ENCODE measurements at regions not wholly inside any gene's neighbourhood (a gene's known extent, or its start where the extent isn't known, plus 50 kb on each side); places are given as distances from the start of the nearest gene placed in this dataset.

- DNase-seq (ENCODE audit: low read depth) = no peak
These were observed 328.5 kb upstream of the TLE3 start for GRCh38 chr15:70426096-70426821.

GRCh38 chr15:70424937-70425411 is 327.3 kb upstream of the TLE3 start:
- no peak for DNase-seq (ENCODE audit: low read depth)

GRCh38 chr15:70423267-70423666 is 325.6 kb upstream of the TLE3 start:
- no peak for DNase-seq (ENCODE audit: low read depth)

- DNase-seq (ENCODE audit: low read depth) = no peak
These were observed 324.6 kb upstream of the TLE3 start for GRCh38 chr15:70422342-70422741.

GRCh38 chr15:70420948-70421482 is 323.3 kb upstream of the TLE3 start:
- no peak for DNase-seq (ENCODE audit: low read depth)

- no peak for DNase-seq (ENCODE audit: low read depth)
These were observed 322.6 kb upstream of the TLE3 start for GRCh38 chr15:70420086-70420947.

- no peak for DNase-seq (ENCODE audit: low read depth)
These were observed 321.2 kb upstream of the TLE3 start for GRCh38 chr15:70418943-70419342.

- DNase-seq (ENCODE audit: low read depth) = no peak
These were observed 319.8 kb upstream of the TLE3 start for GRCh38 chr15:70417535-70417934.

GRCh38 chr15:70416829-70417228 is 319.1 kb upstream of the TLE3 start:
- no peak for DNase-seq (ENCODE audit: low read depth)

GRCh38 chr15:70415398-70415797 is 317.7 kb upstream of the TLE3 start:
- DNase-seq (ENCODE audit: low read depth) = no peak

GRCh38 chr15:70414626-70415025 is 316.9 kb upstream of the TLE3 start:
- no peak for DNase-seq (ENCODE audit: low read depth)

- no peak for DNase-seq (ENCODE audit: low read depth)
These were observed 315.1 kb upstream of the TLE3 start for GRCh38 chr15:70412794-70413193.

- DNase-seq (ENCODE audit: low read depth) = no peak
These were observed 313.6 kb upstream of the TLE3 start for GRCh38 chr15:70411143-70411863.

- no peak for DNase-seq (ENCODE audit: low read depth)
These were observed 312.8 kb upstream of the TLE3 start for GRCh38 chr15:70410371-70410985.

GRCh38 chr15:70409388-70409787 is 311.7 kb upstream of the TLE3 start:
- no peak for DNase-seq (ENCODE audit: low read depth)

- DNase-seq (ENCODE audit: low read depth) = no peak
These were observed 310.2 kb upstream of the TLE3 start for GRCh38 chr15:70407955-70408354.

GRCh38 chr15:70407336-70407670 is 309.6 kb upstream of the TLE3 start:
- DNase-seq (ENCODE audit: low read depth) = no peak

GRCh38 chr15:70406617-70407335 is 309.1 kb upstream of the TLE3 start:
- no peak for DNase-seq (ENCODE audit: low read depth)

GRCh38 chr15:70401709-70402108 is 304.0 kb upstream of the TLE3 start:
- no peak for DNase-seq (ENCODE audit: low read depth)

GRCh38 chr15:70400766-70401541 is 303.2 kb upstream of the TLE3 start:
- no peak for DNase-seq (ENCODE audit: low read depth)

- no peak for DNase-seq (ENCODE audit: low read depth)
These were observed 301.5 kb upstream of the TLE3 start for GRCh38 chr15:70399204-70399603.
